ENCODE measurements at regions not wholly inside any gene's neighbourhood (a gene's known extent, or its start where the extent isn't known, plus 50 kb on each side); places are given as distances from the start of the nearest gene placed in this dataset.

- TF ChIP-seq ZNF532 (CRISPR knock-in tag; IDR thresholded peaks at IDR 0.05; ENCODE audit: borderline replicate concordance) (no peak), FOXP1 (CRISPR knock-in tag; IDR thresholded peaks at IDR 0.05; ENCODE audit: borderline replicate concordance) (no peak), NFATC4 (CRISPR knock-in tag; IDR thresholded peaks at IDR 0.05) (no peak), MLX (CRISPR knock-in tag; IDR thresholded peaks at IDR 0.05) (no peak), ZNF232 (CRISPR knock-in tag; IDR thresholded peaks at IDR 0.05) (no peak)
Measured at GRCh38 chr7:91692800-91693199, 187.7 kb downstream of the MTERF1 start (continued).

- no peak for DNase-seq (ENCODE audit: low spot score)
- Mint-ChIP-seq H3K27me3 (ENCODE audit: low read depth) (no peaks in the 10 kb centered on the region), H3K27ac (no peak overlapping the region), H3K4me1 (peaks cover 23% of the 10 kb centered on the region), H3K9me3 (peaks cover 10% of the 10 kb centered on the region), H3K36me3 (no peaks in the 10 kb centered on the region), H3K4me3 (no peak overlapping the region)
- CTCF ChIA-PET: no interaction called here
- no peak for ATAC-seq
- POLR2A ChIA-PET: no interaction called here
- no peak for TF ChIP-seq SMAD4 (CRISPR knock-in tag; IDR thresholded peaks at IDR 0.05)
- no peak for TF ChIP-seq TCF7 (CRISPR knock-in tag; IDR thresholded peaks at IDR 0.05; ENCODE audit: low read depth)
- TF ChIP-seq ZBTB43 (CRISPR knock-in tag; IDR thresholded peaks at IDR 0.05): no peak
- TF ChIP-seq IRF1 (CRISPR knock-in tag; IDR thresholded peaks at IDR 0.05): no peak
- no peak for TF ChIP-seq E2F4 (CRISPR knock-in tag; IDR thresholded peaks at IDR 0.05; ENCODE audit: borderline replicate concordance, low read depth)
- no peak for TF ChIP-seq ATF6 (CRISPR knock-in tag; IDR thresholded peaks at IDR 0.05)
- TF ChIP-seq ZNF281 (CRISPR knock-in tag; IDR thresholded peaks at IDR 0.05): no peak
- no peak for TF ChIP-seq ERG (CRISPR knock-in tag; IDR thresholded peaks at IDR 0.05)
- TF ChIP-seq RELA (CRISPR knock-in tag; IDR thresholded peaks at IDR 0.05; ENCODE audit: borderline replicate concordance): no peak
- no peak for TF ChIP-seq EMX1 (CRISPR knock-in tag; IDR thresholded peaks at IDR 0.05)
- no peak for TF ChIP-seq HMGXB4 (CRISPR knock-in tag; IDR thresholded peaks at IDR 0.05)
- TF ChIP-seq GRHL2 (CRISPR knock-in tag; IDR thresholded peaks at IDR 0.05; ENCODE audit: insufficient replicate concordance, severe bottlenecking): no peak
- no peak for TF ChIP-seq CREM (CRISPR knock-in tag; IDR thresholded peaks at IDR 0.05)
Measured at GRCh38 chr7:91694351-91694841, 186.1 kb downstream of the MTERF1 start.
